ENCODE measurements at regions not wholly inside any gene's neighbourhood (a gene's known extent, or its start where the extent isn't known, plus 50 kb on each side); places are given as distances from the start of the nearest gene placed in this dataset.

DNA sequence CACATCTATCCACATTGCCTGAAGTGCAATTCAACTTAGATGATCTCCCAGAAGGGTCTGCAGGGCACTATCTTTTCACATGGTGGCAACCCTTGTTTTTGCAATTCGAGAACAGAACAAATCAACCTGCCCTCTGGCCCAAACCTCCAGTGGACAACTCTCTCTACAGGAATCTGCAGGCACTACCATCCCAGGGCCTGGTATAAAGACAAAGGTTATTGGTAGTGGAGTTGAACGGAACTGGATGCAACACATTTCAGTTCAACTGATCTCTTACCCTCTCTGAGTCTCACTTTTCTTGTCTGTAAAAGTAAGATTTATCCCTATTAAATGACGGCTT, 153.2 kb upstream of the EGFLAM start:
- TF ChIP-seq CTCF (IDR thresholded peaks at IDR 0.05; ENCODE audit: low read depth, low read length): no peak
- no peak for TF ChIP-seq POLR2A (IDR thresholded peaks at IDR 0.05; ENCODE audit: extremely low read depth, insufficient read length)
